Thymus (tissue), 11 donors: ENCODE measurements at regions not wholly inside any gene's neighbourhood (a gene's known extent, or its start where the extent isn't known, plus 50 kb on each side); places are given as distances from the start of the nearest gene placed in this dataset.
"Not testable (repeated sequence)": the region's sequence is repeated elsewhere in the genome, so short reads cannot be mapped to it uniquely, and the experiment has no call there.

ENCODE experiments used
- DNase-seq, 9 donors: peaks; one replicate each; pipeline ENCODE4 v3.0.0-alpha.2; 2013; ENCODE audit warnings: low spot score in 9 of 9, low read depth in 6 of 9, missing footprints in 1 of 9
- H3K27ac ChIP-seq, 2 donors: one replicate each; pipeline ENCODE4 v1.5.1; 2013; ENCODE audit warnings: control low read depth in 1 of 2, low read depth in 1 of 2, low read length in 1 of 2, mild to moderate bottlenecking in 1 of 2, moderate library complexity in 1 of 2
- H3K27me3 ChIP-seq, 2 donors: one replicate each; pipeline ENCODE4 v1.5.1; 2013; ENCODE audit warnings: low read length in 1 of 2; ENCODE audit not compliant: control insufficient read depth in 2 of 2, insufficient read depth in 1 of 2
- H3K36me3 ChIP-seq, 2 donors: one replicate each; pipeline ENCODE4 v1.5.1; 2013; ENCODE audit warnings: low read length in 1 of 2, mild to moderate bottlenecking in 1 of 2, moderate library complexity in 1 of 2; ENCODE audit not compliant: control insufficient read depth in 2 of 2, insufficient read depth in 2 of 2
- H3K4me1 ChIP-seq, 2 donors: one replicate each; pipeline ENCODE4 v1.5.1; 2013; ENCODE audit warnings: low read length in 2 of 2; ENCODE audit not compliant: control insufficient read depth in 2 of 2, insufficient read depth in 2 of 2
- H3K4me3 ChIP-seq, 2 donors: one replicate each; pipeline ENCODE4 v1.5.1; 2013; ENCODE audit warnings: low read length in 2 of 2, control low read depth in 1 of 2, mild to moderate bottlenecking in 1 of 2
- H3K9me3 ChIP-seq, 2 donors: one replicate each; pipeline ENCODE4 v1.5.1; 2013; ENCODE audit warnings: low read length in 1 of 2, mild to moderate bottlenecking in 1 of 2; ENCODE audit not compliant: control insufficient read depth in 2 of 2, insufficient read depth in 1 of 2
- WGBS: extraction: QIAGEN DNeasy Blood & Tissue Kit; methylation state at CpG from one replicate; pipeline ENCODE4 v1.1.7; 2013; 5-methylcytosine and 5-hydroxymethylcytosine counted together
- donor health status: healthy.

DNA sequence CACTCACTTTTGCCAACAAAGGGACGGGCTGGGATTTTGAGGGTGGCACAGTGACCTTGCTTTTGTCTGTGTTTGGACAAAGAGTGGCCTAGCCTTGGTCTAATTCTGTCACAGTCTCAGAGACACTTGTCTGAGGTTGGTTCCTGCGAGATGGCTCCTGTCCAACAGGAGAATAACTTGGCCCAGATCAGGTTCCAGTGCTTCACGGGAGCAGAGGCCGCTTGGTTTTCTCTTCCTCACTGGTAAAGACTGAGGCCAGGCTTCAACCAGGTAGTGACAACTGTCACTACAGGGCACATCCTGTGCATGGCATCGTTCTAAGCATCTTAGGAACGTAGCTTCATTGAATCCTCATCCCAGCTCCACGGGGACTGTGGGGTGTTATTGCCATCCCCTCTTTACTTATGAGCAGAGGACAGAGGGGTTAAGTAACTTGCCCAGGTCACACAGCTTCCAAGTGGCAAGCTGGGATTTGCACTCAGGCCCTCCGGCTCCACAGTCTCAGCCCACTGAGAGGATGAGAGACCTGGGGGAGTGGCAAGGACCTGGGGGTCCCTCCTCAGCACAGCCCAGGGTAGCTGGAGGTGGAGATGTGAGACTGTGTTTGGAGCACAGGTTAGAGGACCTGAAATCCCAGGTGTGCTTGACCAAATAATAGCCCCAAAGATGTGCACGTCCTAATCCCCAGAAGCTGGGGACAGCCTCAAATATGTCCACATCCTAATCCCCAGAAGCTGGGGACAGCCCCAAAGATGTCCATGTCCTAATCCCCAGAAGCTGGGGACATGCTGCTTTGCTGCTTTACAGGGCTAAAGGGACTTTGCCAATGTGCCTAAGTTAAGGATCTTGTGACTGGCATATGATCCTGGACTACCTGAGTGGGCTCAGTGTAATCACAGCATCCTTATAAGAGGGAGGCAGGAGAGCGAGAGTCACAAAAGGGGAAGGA lies 179.2 kb upstream of the RTL1 start:
- 89% methylated on average over 10 of the region's 10 CpGs for WGBS
- Histone ChIP-seq H3K27ac (no peak overlapping the region), H3K9me3 (no peaks in the 10 kb centered on the region), H3K4me3 (no peak overlapping the region), H3K27me3 (peaks cover 3 to 12% of the 10 kb centered on the region in 2 donors), H3K4me1 (peaks cover 2 to 7% of the 10 kb centered on the region in 2 donors), H3K36me3 (no peaks in the 10 kb centered on the region)
- no peak for DNase-seq

DNA sequence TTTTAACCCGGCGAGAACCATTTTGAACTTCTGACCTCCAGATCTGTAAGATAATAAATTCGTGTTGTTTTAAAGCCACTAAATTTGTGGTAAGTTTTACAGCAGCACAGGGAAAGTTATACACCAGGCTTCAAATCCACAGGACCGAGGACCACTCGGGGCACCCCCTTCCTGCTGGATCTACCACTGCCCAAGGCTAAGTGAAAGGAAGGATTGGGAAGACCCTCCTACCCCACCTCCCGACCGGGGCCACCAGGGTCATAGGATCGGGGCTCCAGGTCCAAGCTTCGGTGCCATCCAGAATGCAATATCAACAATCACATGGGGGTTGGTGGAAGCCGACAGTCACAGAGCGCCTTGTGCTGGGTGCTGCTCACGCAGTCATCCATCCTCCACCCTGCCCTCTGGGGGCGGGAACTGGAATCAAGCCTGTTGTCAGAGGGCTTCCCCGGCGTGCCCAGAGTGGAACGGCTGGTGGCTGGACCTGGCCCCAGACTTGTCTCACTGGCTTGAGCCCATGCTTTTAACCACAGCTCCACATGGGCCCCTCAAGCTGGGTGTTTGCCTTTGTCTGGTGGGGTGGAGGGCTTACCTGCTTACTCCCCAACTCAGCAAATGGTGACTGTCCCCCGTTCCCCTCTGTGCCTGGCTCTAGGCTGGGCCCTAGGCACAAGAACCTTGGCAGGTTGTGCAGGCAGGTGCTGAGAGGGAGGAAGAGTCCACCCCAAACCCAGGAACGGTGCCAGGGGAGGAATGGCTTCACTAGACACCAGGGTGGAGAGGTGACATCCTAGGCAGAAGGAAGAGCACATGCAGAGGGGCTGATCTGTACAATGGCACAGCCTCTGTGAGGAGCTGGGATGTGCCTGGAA lies 180.3 kb upstream of the RTL1 start:
- Histone ChIP-seq H3K4me3 (no peak overlapping the region), H3K4me1 (no peaks in the 10 kb centered on the region), H3K27ac (no peak overlapping the region), H3K27me3 (peaks cover 0 to under 1% of the 10 kb centered on the region in 2 donors), H3K36me3 (no peaks in the 10 kb centered on the region), H3K9me3 (no peaks in the 10 kb centered on the region)
- 94% methylated on average over 18 of the region's 18 CpGs for WGBS
- DNase-seq = no peak

DNA sequence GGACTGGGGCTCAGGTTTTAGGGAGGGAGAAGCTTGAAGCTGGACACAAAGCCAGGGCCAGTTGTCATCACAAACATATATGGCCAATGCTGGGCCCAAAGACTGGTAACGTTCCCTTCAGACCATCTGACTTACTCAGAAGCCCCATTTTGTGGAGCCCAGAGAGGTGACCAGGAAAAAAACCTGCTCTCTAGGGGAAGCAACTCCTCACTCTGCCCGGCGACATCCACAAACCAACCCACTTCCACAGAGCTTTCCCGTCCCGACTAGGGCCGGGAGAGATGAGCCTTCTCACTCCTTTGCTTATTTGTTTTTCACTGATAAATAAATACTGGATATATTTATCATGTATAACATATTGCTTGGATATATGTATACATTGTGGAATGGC lies 180.9 kb upstream of the RTL1 start:
- Histone ChIP-seq H3K36me3 (no peaks in the 10 kb centered on the region), H3K27ac (no peak overlapping the region), H3K27me3 (no peaks in the 10 kb centered on the region), H3K4me3 (no peak overlapping the region), H3K4me1 (no peaks in the 10 kb centered on the region), H3K9me3 (no peaks in the 10 kb centered on the region)
- WGBS = 96% methylated on average over 6 of the region's 6 CpGs
- DNase-seq = no peak

DNA sequence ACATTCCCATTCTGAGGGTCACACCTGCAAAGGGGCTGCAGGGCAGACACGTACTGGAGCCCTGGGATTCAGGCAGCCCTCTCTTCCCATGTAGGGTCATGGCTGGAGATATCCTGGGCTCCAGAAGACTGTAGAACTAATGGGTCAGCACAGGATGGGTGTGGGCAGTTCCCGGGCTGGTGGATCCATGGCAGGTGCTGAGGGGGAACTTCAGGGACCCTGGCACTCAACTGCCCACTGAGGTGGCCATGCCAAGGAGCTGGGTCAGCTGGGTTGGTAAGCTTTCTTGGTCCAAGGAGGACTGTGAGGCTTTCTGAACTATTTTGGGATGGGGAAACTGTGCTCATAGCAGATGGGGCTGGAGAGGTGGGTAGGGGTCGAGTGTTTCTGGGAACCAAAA lies 183.4 kb upstream of the RTL1 start:
- no peak overlapping the region for H3K4me3 ChIP-seq
- no peaks in the 10 kb centered on the region for H3K27me3 ChIP-seq
- no peaks in the 10 kb centered on the region for H3K4me1 ChIP-seq
- H3K9me3 ChIP-seq = no peaks in the 10 kb centered on the region
- no peak for DNase-seq
- WGBS = 78% methylated on average over 3 of the region's 3 CpGs
- H3K36me3 ChIP-seq = no peaks in the 10 kb centered on the region
- no peak overlapping the region for H3K27ac ChIP-seq

DNA sequence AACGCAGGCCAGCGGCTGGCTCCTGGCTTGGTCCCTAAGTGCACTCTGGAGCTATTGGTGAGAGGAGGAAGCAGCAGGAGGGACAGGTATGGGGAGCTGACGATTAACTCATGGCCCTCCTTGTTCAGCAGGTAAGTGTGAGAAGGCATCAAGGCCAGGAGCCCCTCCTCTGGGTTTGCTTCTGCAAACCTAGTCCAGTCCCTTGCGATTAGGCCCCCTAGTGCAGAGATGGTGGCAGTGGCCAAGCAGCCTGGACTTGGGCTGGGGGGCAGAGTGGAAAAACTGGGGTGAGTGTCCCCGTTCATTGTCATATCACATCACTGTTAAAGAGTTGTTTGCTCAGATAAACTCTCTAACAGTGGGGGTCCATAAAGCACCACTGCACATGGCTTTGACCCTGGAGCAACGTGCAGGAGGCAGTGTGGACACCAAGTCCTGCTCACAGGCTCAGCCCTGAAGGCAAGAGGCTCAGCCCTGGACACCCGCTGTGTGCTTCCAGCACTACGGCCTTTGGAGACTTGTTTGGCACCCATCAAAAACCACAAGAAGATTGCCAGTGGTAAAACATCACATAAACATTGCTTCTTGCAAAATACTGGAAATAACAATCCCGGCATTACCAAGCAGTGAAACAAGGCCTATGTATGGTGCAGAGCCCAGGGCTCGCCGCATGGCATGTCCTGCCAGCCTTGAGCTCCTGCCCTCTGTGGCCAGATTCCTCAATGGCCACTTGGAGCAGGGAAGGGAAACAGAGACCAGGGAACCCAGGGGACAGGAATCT lies 184.3 kb upstream of the RTL1 start:
- H3K9me3 ChIP-seq = no peaks in the 10 kb centered on the region
- no peaks in the 10 kb centered on the region for H3K4me1 ChIP-seq
- H3K4me3 ChIP-seq = no peak overlapping the region
- no peak overlapping the region for H3K27ac ChIP-seq
- H3K27me3 ChIP-seq = no peaks in the 10 kb centered on the region
- WGBS = 96% methylated on average over 11 of the region's 11 CpGs
- DNase-seq = no peak
- no peaks in the 10 kb centered on the region for H3K36me3 ChIP-seq

DNA sequence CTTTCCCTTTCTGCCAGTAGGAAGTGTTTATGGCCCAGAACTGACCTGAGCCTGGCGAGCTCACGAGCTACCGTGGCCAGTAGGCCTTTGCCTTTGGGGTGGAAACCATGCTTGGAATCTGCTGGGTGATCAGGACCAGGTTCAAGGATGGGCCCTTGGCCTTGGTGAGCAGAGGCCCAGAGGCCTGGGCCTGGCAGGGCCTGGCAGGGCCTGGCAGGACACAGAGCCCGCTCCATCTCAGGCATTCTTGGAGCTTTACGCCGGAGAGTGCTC lies 184.8 kb upstream of the RTL1 start:
- H3K36me3 ChIP-seq = no peaks in the 10 kb centered on the region
- 97% methylated on average over 6 of the region's 6 CpGs for WGBS
- no peaks in the 10 kb centered on the region for H3K4me1 ChIP-seq
- H3K9me3 ChIP-seq = no peaks in the 10 kb centered on the region
- H3K27ac ChIP-seq = no peak overlapping the region
- no peak for DNase-seq
- no peak overlapping the region for H3K4me3 ChIP-seq
- no peaks in the 10 kb centered on the region for H3K27me3 ChIP-seq

DNA sequence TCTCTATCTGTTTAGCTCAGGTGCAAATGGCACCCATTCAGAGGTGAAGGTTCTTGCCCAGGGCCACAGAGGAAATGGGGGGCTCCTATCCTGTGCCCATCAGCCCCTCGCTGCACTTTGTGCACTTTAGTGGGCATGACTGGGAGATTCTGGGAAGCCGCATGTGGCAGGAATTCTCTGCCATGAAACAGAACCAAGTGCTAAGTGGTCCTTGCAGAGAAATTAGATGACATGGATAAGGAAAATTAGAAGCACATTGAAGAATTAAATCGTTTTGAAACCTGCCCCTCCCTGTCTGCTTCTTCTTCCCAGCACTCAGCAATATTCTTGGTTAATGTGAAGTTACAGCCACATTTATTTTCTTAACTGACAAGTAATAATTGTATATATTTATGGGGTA lies 185.2 kb upstream of the RTL1 start:
- DNase-seq = no peak
- Histone ChIP-seq H3K27ac (no peak overlapping the region), H3K4me1 (no peaks in the 10 kb centered on the region), H3K9me3 (no peaks in the 10 kb centered on the region), H3K27me3 (no peaks in the 10 kb centered on the region), H3K36me3 (no peaks in the 10 kb centered on the region), H3K4me3 (no peak overlapping the region)
- WGBS = 95% methylated on average over 3 of the region's 3 CpGs

DNA sequence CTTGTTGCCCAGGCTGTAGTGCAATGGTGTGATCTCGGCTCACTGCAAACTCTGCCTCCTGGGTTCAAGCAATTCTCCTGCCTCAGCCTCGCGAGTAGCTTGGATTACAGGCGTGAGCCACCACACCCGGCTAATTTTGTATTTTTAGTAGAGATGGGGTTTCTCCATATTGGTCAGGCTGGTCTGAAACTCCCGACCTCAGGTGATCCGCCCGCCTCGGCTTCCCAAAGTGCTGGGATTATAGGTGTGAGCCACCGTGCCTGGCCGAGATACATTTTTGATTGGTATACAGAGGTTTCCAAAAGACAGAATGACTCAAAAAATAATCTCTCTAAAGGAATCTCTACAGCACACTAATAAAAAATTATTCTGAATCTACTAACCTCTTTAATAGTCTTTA lies 187.0 kb upstream of the RTL1 start:
- WGBS = 97% methylated on average over 11 of the region's 11 CpGs
- H3K9me3 ChIP-seq, H3K36me3 ChIP-seq, H3K4me1 ChIP-seq, H3K4me3 ChIP-seq, H3K27ac ChIP-seq, H3K27me3 ChIP-seq, DNase-seq: not testable (repeated sequence)

DNA sequence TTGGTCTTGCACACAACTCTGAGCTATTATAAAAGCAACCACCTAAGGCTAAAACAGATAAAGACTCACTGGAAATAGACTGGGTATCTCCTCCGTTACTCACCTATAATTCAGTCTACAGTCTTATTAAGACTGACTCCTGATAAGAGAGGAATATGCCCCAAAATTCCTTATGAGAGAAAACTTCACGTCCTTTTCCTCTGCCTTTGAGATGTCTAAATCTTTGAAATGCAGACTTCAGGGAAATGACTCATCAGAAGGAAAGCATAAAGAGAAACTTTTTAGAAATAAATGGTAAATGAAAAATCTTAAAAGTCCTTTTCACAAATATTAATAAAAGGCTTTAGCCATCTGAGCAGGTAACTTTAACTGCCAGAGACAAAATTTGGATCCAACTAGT lies 187.5 kb upstream of the RTL1 start:
- Histone ChIP-seq H3K27ac (no peak overlapping the region), H3K9me3 (no peaks in the 10 kb centered on the region), H3K36me3 (no peaks in the 10 kb centered on the region), H3K27me3 (no peaks in the 10 kb centered on the region), H3K4me1 (no peaks in the 10 kb centered on the region), H3K4me3 (no peak overlapping the region)
- no peak for DNase-seq
- 73% methylated on average over 2 of the region's 2 CpGs for WGBS
